Sigmoid colon (tissue), 6 donors: ENCODE measurements at regions not wholly inside any gene's neighbourhood (a gene's known extent, or its start where the extent isn't known, plus 50 kb on each side); places are given as distances from the start of the nearest gene placed in this dataset.

Experiments used
- DNase-seq: peaks from one replicate; pipeline ENCODE4 v3.0.0-alpha.2; 2019
- H3K27ac ChIP-seq, 4 donors: fragments of 200-600 bp; sonication (generic); one replicate each; pipeline ENCODE4 v1.5.1; 2016 to 2019; ENCODE audit warnings: mild to moderate bottlenecking in 1 of 4
- H3K27me3 ChIP-seq, 3 donors: fragments of 200-600 bp; sonication (generic); one replicate each; pipeline ENCODE4 v1.5.1; 2019; ENCODE audit warnings: mild to moderate bottlenecking in 1 of 3
- H3K36me3 ChIP-seq, 4 donors: fragments of 200-600 bp; sonication (generic); one replicate each; pipeline ENCODE4 v1.5.1; 2016 to 2019
- H3K4me1 ChIP-seq, 4 donors: fragments of 200-600 bp; sonication (generic); one replicate each; pipeline ENCODE4 v1.5.1; 2017 to 2019
- H3K4me3 ChIP-seq, 4 donors: fragments of 200-600 bp; sonication (generic); one replicate each; pipeline ENCODE4 v1.5.1; 2017 to 2019; ENCODE audit warnings: mild to moderate bottlenecking in 2 of 4, moderate library complexity in 1 of 4
- H3K9me3 ChIP-seq, 4 donors: fragments of 200-600 bp in 3 of 4; sonication (generic) in 3 of 4; one replicate each; pipeline versions ENCODE4 v1.5.1 to v1.6.1; 2013 to 2019
- CTCF ChIP-seq, 4 experiments: fragments of 450-650 bp in 3 of 4; fragments of 200-600 bp in 1 of 4; IDR thresholded peaks; one replicate each; pipeline ENCODE4 v1.5.1; 2016 to 2019; ENCODE audit warnings: antibody characterized with exemption in 4 of 4, mild to moderate bottlenecking in 3 of 4, moderate library complexity in 2 of 4
- EP300 ChIP-seq, 4 donors: sonication (generic); formaldehyde crosslinking; IDR thresholded peaks; one replicate each; pipeline ENCODE4 v1.6.1; 2017; ENCODE audit warnings: antibody characterized with exemption in 4 of 4
- POLR2A ChIP-seq, 2 donors: fragments of 450-650 bp; IDR thresholded peaks; one replicate each; pipeline ENCODE4 v1.6.1; 2016; ENCODE audit warnings: antibody characterized with exemption in 2 of 2, mild to moderate bottlenecking in 2 of 2, moderate library complexity in 2 of 2
- POLR2AphosphoS5 ChIP-seq, 4 donors: sonication (generic); formaldehyde crosslinking; IDR thresholded peaks; one replicate each; pipeline ENCODE4 v1.6.1; 2017; ENCODE audit warnings: antibody characterized with exemption in 4 of 4
- WGBS, 2 donors: extraction: QIAGEN DNeasy Blood & Tissue Kit; methylation state at CpG; one replicate each; pipeline ENCODE4 v1.1.7; 2013; 5-methylcytosine and 5-hydroxymethylcytosine counted together
- intact Hi-C: fragments of 100-400 bp; cut with DNase I; formaldehyde crosslinking; loops from one replicate; pipeline ENCODE4 v1.15.1; 2023
- donor health status: healthy with polysubstance abuse.
- donor health status: healthy.

GRCh38 chr2:208872591-208872990 lies 466.0 kb downstream of the PTH2R start:
- Histone ChIP-seq H3K27me3 (no peaks in the 10 kb centered on the region), H3K4me1 (no peaks in the 10 kb centered on the region), H3K9me3 (peaks cover 0 to 2% (median 0%) of the 10 kb centered on the region in 4 donors), H3K4me3 (no peak overlapping the region), H3K27ac (no peak overlapping the region), H3K36me3 (no peaks in the 10 kb centered on the region)
- 34 to 58% methylated on average over 3 of the region's 3 CpGs for WGBS, 2 donors
- TF ChIP-seq EP300 (IDR thresholded peaks at IDR 0.05), result no peak
- intact Hi-C loops, result no loop called here
- DNase-seq, result no peak

- 84% methylated on average over 3 of the region's 3 CpGs for WGBS, 2 donors
- DNase-seq, result no peak
- no peak overlapping the region for H3K27ac ChIP-seq
- no peaks in the 10 kb centered on the region for H3K36me3 ChIP-seq
- no peaks in the 10 kb centered on the region for H3K4me1 ChIP-seq
- no peaks in the 10 kb centered on the region for H3K27me3 ChIP-seq
- H3K9me3 ChIP-seq, result no peaks in the 10 kb centered on the region
- no peak for TF ChIP-seq EP300 (IDR thresholded peaks at IDR 0.05)
- H3K4me3 ChIP-seq, result no peak overlapping the region
- intact Hi-C loops, result no loop called here
Observed at GRCh38 chr2:208879666-208880065, 473.1 kb downstream of the PTH2R start.

DNA sequence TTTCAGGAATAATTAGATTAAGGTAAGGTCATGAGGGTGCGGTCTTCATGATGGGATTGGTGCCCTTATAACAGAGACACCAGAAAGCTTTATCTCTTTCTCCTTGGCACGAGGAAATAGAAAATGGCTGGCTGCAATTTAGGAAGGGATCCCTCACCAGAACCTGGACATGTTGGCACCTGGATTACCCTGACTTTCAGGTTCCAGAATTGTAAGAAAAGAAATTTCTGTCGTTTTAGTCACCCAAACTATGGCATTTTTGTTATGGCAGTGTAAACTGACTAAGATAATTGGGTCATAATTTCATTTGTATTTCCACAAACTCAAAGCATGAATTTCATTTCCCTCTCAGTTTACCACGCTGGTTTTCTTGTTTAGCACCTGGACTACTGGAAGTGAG lies 473.6 kb downstream of the PTH2R start:
- WGBS, 2 donors, result 67 to 68% methylated on average over 4 of the region's 4 CpGs
- Histone ChIP-seq H3K9me3 (no peaks in the 10 kb centered on the region), H3K4me1 (no peaks in the 10 kb centered on the region), H3K27me3 (no peaks in the 10 kb centered on the region), H3K27ac (no peak overlapping the region), H3K4me3 (no peak overlapping the region), H3K36me3 (no peaks in the 10 kb centered on the region)
- TF ChIP-seq CTCF (IDR thresholded peaks at IDR 0.05) (no peak), EP300 (IDR thresholded peaks at IDR 0.05) (no peak), POLR2A (IDR thresholded peaks at IDR 0.05) (no peak), POLR2AphosphoS5 (IDR thresholded peaks at IDR 0.05) (no peak)
- DNase-seq, result no peak
- intact Hi-C loops, result no loop called here

DNA sequence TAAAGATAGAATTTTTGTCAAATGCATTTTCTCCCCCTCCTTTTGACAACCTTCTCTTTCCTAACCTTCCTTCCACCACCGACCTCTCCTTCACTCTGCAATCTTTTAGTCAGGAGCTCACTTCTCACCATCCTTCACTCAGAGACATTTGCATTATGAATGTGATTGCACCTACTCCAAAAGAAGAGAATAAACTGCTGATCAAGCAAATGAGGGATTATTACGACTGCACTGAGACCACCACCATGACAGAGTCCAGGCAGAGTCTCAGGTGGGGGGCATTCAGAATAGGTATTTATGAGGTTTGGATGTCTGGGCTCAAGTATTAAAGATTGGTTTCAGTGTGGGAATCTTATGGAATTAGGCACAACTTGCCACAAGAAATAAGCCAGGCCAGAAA lies 483.9 kb downstream of the PTH2R start:
- intact Hi-C loops, result no loop called here
- Histone ChIP-seq H3K27ac (no peak overlapping the region), H3K4me3 (no peak overlapping the region), H3K9me3 (no peaks in the 10 kb centered on the region), H3K27me3 (no peaks in the 10 kb centered on the region), H3K36me3 (no peaks in the 10 kb centered on the region), H3K4me1 (no peaks in the 10 kb centered on the region)
- no peak for DNase-seq
- TF ChIP-seq CTCF (IDR thresholded peaks at IDR 0.05) (no peak), EP300 (IDR thresholded peaks at IDR 0.05) (no peak), POLR2AphosphoS5 (IDR thresholded peaks at IDR 0.05) (no peak), POLR2A (IDR thresholded peaks at IDR 0.05) (no peak)
- 59 to 74% methylated on average over 2 of the region's 2 CpGs for WGBS, 2 donors

- no peak overlapping the region for H3K4me3 ChIP-seq
- H3K27me3 ChIP-seq, result no peaks in the 10 kb centered on the region
- intact Hi-C loops, result no loop called here
- no peak overlapping the region for H3K27ac ChIP-seq
- H3K9me3 ChIP-seq, result no peaks in the 10 kb centered on the region
- DNase-seq, result no peak
- no peaks in the 10 kb centered on the region for H3K36me3 ChIP-seq
- TF ChIP-seq POLR2AphosphoS5 (IDR thresholded peaks at IDR 0.05) (no peak), CTCF (IDR thresholded peaks at IDR 0.05) (no peak), POLR2A (IDR thresholded peaks at IDR 0.05) (no peak), EP300 (IDR thresholded peaks at IDR 0.05) (no peak)
- no peaks in the 10 kb centered on the region for H3K4me1 ChIP-seq
Observed at GRCh38 chr2:208892203-208892602, 485.6 kb downstream of the PTH2R start.

- TF ChIP-seq POLR2AphosphoS5 (IDR thresholded peaks at IDR 0.05) (no peak), EP300 (IDR thresholded peaks at IDR 0.05) (no peak), CTCF (IDR thresholded peaks at IDR 0.05) (no peak), POLR2A (IDR thresholded peaks at IDR 0.05) (no peak)
- H3K4me3 ChIP-seq, result no peak overlapping the region
- H3K36me3 ChIP-seq, result no peaks in the 10 kb centered on the region
- DNase-seq, result no peak
- no peaks in the 10 kb centered on the region for H3K4me1 ChIP-seq
- no peaks in the 10 kb centered on the region for H3K9me3 ChIP-seq
- intact Hi-C loops, result no loop called here
- no peak overlapping the region for H3K27ac ChIP-seq
- no peaks in the 10 kb centered on the region for H3K27me3 ChIP-seq
- WGBS, 2 donors, result 88 to 100% methylated on average over 1 of the region's 1 CpG
Observed at GRCh38 chr2:208906330-208906729, 499.7 kb downstream of the PTH2R start.
